Breast epithelium (tissue), 3 donors: ENCODE measurements at regions not wholly inside any gene's neighbourhood (a gene's known extent, or its start where the extent isn't known, plus 50 kb on each side); places are given as distances from the start of the nearest gene placed in this dataset.

Experiments used
- POLR2A ChIP-seq: fragments of 450-650 bp; IDR thresholded peaks from one replicate; pipeline ENCODE4 v1.6.1; 2016; ENCODE audit warnings: antibody characterized with exemption, mild to moderate bottlenecking, moderate library complexity
- TF ChIP-seq, protein P1 (sequence below), 3 donors: fragments of 450-650 bp; IDR thresholded peaks; one replicate each; pipeline ENCODE4 v1.5.1; 2016 to 2017; ENCODE audit warnings: antibody characterized with exemption in 3 of 3, mild to moderate bottlenecking in 3 of 3, moderate library complexity in 3 of 3

DNA sequence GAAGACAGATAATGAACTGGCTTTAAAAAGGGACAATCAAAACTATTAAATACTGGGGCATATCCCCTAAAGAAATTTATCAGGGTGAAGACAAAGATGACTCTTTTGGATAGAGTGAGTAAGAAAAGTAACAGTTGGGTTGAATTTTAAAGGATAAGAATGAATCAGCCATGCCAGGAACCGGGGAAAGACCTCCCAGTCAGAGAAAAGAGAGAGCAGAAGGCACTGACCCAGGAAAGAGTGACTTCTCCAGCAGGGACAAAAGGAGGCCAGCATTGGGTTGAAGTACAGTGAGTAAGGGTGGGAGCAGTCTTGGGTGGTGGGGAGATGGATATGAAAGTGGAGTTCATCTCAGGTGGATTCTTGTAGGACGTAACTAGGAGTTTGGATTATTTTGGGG lies 516.9 kb upstream of the JAG1 start:
- TF ChIP-seq POLR2A: no peak
- TF ChIP-seq, protein P1, sequence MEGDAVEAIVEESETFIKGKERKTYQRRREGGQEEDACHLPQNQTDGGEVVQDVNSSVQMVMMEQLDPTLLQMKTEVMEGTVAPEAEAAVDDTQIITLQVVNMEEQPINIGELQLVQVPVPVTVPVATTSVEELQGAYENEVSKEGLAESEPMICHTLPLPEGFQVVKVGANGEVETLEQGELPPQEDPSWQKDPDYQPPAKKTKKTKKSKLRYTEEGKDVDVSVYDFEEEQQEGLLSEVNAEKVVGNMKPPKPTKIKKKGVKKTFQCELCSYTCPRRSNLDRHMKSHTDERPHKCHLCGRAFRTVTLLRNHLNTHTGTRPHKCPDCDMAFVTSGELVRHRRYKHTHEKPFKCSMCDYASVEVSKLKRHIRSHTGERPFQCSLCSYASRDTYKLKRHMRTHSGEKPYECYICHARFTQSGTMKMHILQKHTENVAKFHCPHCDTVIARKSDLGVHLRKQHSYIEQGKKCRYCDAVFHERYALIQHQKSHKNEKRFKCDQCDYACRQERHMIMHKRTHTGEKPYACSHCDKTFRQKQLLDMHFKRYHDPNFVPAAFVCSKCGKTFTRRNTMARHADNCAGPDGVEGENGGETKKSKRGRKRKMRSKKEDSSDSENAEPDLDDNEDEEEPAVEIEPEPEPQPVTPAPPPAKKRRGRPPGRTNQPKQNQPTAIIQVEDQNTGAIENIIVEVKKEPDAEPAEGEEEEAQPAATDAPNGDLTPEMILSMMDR (IDR thresholded peaks at IDR 0.05): no peak
